Cardiac fibroblast (primary cell): ENCODE measurements at regions not wholly inside any gene's neighbourhood (a gene's known extent, or its start where the extent isn't known, plus 50 kb on each side); places are given as distances from the start of the nearest gene placed in this dataset.

ENCODE experiments used
- DNase-seq, 2 donors: peaks; one replicate each; pipeline versions ENCODE4 v3.0.0 to v3.0.0-alpha.2; 2010; ENCODE audit warnings: low read depth in 2 of 2
- H3K4me3 ChIP-seq, 2 donors: replicated peaks in 1 of 2; 1 replicate in 1 of 2; 2 replicates in 1 of 2; pipeline ENCODE4 v1.5.1; 2011; ENCODE audit warnings: low read depth in 2 of 2, low read length in 2 of 2, mild to moderate bottlenecking in 2 of 2, moderate library complexity in 1 of 2
- CTCF ChIP-seq: IDR thresholded peaks from one replicate; pipeline ENCODE4 v1.5.1; 2011; ENCODE audit warnings: low read depth, mild to moderate bottlenecking, low read length, inconsistent platforms

DNA sequence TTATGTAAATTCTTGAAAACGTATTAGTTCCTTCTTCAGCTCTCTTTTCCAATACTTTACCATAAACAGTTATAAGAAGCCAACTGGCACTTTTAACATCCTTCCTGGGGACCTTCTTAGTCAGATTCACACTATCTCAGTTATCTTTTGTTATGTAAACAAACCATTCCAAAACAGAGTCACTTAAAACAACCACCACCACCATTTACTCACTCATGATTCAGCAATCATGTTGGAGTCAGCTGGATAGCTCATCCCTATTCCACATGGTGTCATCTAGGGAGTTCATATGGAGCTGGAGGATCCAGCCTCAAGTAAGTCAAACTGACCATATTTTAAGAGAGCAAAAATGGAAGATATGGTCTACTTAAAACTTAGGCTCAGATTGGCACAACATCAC is 240.3 kb upstream of the IRX3 start:
- DNase-seq = peak in 1 of 2 donors; percentile 72
- no peak overlapping the region for H3K4me3 ChIP-seq
- no peak for TF ChIP-seq CTCF

DNA sequence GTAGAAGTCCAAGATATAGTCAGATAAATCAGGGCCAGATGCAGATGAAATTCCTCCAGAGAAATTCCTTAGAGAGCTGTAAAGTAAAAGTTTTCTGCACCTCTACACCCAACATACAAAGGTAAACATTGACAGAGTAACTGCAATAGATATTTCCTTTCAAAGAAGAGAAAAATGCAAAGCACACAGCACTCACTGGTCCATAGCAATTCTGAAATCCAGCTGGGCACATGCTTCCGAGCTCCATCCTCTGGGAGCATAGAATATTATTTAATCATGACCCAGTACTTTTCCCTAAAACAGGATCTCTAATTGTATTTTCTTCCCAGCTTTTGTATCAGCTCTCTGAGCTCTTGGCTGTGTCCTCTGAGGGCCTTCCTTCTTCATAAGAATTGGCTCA is 239.5 kb upstream of the IRX3 start:
- no peak for TF ChIP-seq CTCF
- H3K4me3 ChIP-seq = no peak overlapping the region
- no peak for DNase-seq

- no peak for DNase-seq
- no peak for TF ChIP-seq CTCF
- H3K4me3 ChIP-seq = no peak overlapping the region
These were observed 238.5 kb upstream of the IRX3 start for GRCh38 chr16:54525104-54525503.

GRCh38 chr16:54522584-54522983 is 236.0 kb upstream of the IRX3 start:
- peak in 1 of 2 donors; percentile 73 for DNase-seq
- H3K4me3 ChIP-seq = no peak overlapping the region
- no peak for TF ChIP-seq CTCF

GRCh38 chr16:54521327-54521726 is 234.7 kb upstream of the IRX3 start:
- TF ChIP-seq CTCF = no peak
- no peak overlapping the region for H3K4me3 ChIP-seq
- no peak for DNase-seq

GRCh38 chr16:54519161-54519695 is 232.6 kb upstream of the IRX3 start:
- H3K4me3 ChIP-seq = no peak overlapping the region
- DNase-seq = peak in 1 of 2 donors; percentile 45
- no peak for TF ChIP-seq CTCF

- TF ChIP-seq CTCF = no peak
- no peak overlapping the region for H3K4me3 ChIP-seq
These were observed 230.6 kb upstream of the IRX3 start for GRCh38 chr16:54517181-54517580.

More at GRCh38 chr16:54517181-54517580, 230.6 kb upstream of the IRX3 start:
- no peak for DNase-seq
